Liver (tissue), 3 donors: ENCODE measurements at regions not wholly inside any gene's neighbourhood (a gene's known extent, or its start where the extent isn't known, plus 50 kb on each side); places are given as distances from the start of the nearest gene placed in this dataset.

Experiments
- TF ChIP-seq, protein P1 (sequence below): fragments of 150-350 bp; IDR thresholded peaks from 2 replicates; pipeline ENCODE4 v1.5.1; 2017; ENCODE audit warnings: improper control_type of control experiment, low read depth, low read length; ENCODE audit not compliant: missing input control
- TF ChIP-seq, protein P2 (sequence below): IDR thresholded peaks from 2 replicates; pipeline ENCODE4 v1.6.1; 2016; ENCODE audit warnings: antibody characterized with exemption
- TF ChIP-seq, protein P3 (sequence below): IDR thresholded peaks from 2 replicates; pipeline ENCODE4 v1.6.1; 2016; ENCODE audit warnings: antibody characterized with exemption
- donor health status: healthy.
- donor health status: healthy.

DNA sequence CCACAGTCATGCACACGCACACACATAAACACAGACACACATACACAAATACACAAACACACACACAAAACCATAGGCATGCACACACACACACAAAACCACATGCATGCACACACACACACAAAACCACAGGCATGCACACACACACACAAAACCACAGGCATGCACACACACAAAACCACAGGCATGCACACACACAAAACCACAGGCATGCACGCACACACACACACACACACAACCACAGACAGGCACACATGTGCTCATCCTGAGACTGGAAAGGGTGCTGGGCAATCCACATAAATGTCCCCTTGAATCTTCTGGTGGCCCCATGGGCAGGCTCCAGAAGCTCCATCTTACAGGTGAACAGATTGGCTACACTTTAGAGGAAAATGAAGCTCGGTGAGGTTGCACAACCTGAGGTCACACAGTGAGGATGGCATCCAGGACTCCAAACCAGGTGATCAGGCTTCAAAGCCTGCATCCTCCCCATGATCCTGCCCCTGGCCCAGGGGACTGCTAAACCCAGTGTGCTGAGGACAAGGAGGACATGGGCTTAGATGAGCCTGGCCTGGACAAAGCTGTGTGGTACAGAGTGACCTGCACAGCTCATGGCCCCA, 144.8 kb downstream of the GADD45G start:
- TF ChIP-seq, protein P1, sequence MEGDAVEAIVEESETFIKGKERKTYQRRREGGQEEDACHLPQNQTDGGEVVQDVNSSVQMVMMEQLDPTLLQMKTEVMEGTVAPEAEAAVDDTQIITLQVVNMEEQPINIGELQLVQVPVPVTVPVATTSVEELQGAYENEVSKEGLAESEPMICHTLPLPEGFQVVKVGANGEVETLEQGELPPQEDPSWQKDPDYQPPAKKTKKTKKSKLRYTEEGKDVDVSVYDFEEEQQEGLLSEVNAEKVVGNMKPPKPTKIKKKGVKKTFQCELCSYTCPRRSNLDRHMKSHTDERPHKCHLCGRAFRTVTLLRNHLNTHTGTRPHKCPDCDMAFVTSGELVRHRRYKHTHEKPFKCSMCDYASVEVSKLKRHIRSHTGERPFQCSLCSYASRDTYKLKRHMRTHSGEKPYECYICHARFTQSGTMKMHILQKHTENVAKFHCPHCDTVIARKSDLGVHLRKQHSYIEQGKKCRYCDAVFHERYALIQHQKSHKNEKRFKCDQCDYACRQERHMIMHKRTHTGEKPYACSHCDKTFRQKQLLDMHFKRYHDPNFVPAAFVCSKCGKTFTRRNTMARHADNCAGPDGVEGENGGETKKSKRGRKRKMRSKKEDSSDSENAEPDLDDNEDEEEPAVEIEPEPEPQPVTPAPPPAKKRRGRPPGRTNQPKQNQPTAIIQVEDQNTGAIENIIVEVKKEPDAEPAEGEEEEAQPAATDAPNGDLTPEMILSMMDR: no peak
- TF ChIP-seq, protein P2, sequence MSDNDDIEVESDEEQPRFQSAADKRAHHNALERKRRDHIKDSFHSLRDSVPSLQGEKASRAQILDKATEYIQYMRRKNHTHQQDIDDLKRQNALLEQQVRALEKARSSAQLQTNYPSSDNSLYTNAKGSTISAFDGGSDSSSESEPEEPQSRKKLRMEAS: no peak
- TF ChIP-seq, protein P3, sequence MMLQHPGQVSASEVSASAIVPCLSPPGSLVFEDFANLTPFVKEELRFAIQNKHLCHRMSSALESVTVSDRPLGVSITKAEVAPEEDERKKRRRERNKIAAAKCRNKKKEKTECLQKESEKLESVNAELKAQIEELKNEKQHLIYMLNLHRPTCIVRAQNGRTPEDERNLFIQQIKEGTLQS: no peak
